SU-DHL-6 (cell line): ENCODE measurements at regions not wholly inside any gene's neighbourhood (a gene's known extent, or its start where the extent isn't known, plus 50 kb on each side); places are given as distances from the start of the nearest gene placed in this dataset.

Experiments used
- EZH2phosphoT487 ChIP-seq: fragments of 200-600 bp; sonication (generic), shearing (Covaris generic); conservative IDR thresholded peaks from 2 replicates; pipeline ENCODE4 v1.6.1; 2018; ENCODE audit warnings: mild to moderate bottlenecking, antibody characterized with exemption, low read length, moderate library complexity, mixed read lengths
- TF ChIP-seq, protein P1 (sequence below): fragments of 200-600 bp; sonication (generic); IDR thresholded peaks from one replicate; pipeline ENCODE4 v1.5.1; 2017; ENCODE audit warnings: antibody characterized with exemption, mild to moderate bottlenecking, low read length, moderate library complexity; ENCODE audit not compliant: insufficient read depth, poor library complexity, severe bottlenecking

- TF ChIP-seq, protein P1, sequence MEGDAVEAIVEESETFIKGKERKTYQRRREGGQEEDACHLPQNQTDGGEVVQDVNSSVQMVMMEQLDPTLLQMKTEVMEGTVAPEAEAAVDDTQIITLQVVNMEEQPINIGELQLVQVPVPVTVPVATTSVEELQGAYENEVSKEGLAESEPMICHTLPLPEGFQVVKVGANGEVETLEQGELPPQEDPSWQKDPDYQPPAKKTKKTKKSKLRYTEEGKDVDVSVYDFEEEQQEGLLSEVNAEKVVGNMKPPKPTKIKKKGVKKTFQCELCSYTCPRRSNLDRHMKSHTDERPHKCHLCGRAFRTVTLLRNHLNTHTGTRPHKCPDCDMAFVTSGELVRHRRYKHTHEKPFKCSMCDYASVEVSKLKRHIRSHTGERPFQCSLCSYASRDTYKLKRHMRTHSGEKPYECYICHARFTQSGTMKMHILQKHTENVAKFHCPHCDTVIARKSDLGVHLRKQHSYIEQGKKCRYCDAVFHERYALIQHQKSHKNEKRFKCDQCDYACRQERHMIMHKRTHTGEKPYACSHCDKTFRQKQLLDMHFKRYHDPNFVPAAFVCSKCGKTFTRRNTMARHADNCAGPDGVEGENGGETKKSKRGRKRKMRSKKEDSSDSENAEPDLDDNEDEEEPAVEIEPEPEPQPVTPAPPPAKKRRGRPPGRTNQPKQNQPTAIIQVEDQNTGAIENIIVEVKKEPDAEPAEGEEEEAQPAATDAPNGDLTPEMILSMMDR = no peak
- no peak for TF ChIP-seq EZH2phosphoT487
Measured at GRCh38 chr5:13501176-13501575, 443.3 kb downstream of the DNAH5 start.
